ENCODE measurements at regions not wholly inside any gene's neighbourhood (a gene's known extent, or its start where the extent isn't known, plus 50 kb on each side); places are given as distances from the start of the nearest gene placed in this dataset.

GRCh38 chr10:33521904-33522303 is 187.4 kb upstream of the NRP1 start:
- TF ChIP-seq, protein P1, sequence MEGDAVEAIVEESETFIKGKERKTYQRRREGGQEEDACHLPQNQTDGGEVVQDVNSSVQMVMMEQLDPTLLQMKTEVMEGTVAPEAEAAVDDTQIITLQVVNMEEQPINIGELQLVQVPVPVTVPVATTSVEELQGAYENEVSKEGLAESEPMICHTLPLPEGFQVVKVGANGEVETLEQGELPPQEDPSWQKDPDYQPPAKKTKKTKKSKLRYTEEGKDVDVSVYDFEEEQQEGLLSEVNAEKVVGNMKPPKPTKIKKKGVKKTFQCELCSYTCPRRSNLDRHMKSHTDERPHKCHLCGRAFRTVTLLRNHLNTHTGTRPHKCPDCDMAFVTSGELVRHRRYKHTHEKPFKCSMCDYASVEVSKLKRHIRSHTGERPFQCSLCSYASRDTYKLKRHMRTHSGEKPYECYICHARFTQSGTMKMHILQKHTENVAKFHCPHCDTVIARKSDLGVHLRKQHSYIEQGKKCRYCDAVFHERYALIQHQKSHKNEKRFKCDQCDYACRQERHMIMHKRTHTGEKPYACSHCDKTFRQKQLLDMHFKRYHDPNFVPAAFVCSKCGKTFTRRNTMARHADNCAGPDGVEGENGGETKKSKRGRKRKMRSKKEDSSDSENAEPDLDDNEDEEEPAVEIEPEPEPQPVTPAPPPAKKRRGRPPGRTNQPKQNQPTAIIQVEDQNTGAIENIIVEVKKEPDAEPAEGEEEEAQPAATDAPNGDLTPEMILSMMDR (IDR thresholded peaks at IDR 0.05; ENCODE audit: borderline replicate concordance, extremely low read depth, low read length, poor library complexity, severe bottlenecking): no peak
- TF ChIP-seq EZH2 (IDR thresholded peaks at IDR 0.05; ENCODE audit: borderline replicate concordance, low read depth, low read length, severe bottlenecking): no peak
